AG09309 (cell line): ENCODE measurements at regions not wholly inside any gene's neighbourhood (a gene's known extent, or its start where the extent isn't known, plus 50 kb on each side); places are given as distances from the start of the nearest gene placed in this dataset.

Experiments used
- DNase-seq: peaks from one replicate; pipeline ENCODE4 v3.0.0-alpha.2; 2010; ENCODE audit warnings: low read depth
- H3K4me3 ChIP-seq: 2 replicates; pipeline ENCODE4 v1.5.1; 2011; ENCODE audit warnings: mild to moderate bottlenecking, low read depth, low read length, moderate library complexity; ENCODE audit not compliant: control insufficient read depth
- CTCF ChIP-seq: IDR thresholded peaks from 2 replicates; pipeline ENCODE4 v1.5.1; 2011; ENCODE audit warnings: mild to moderate bottlenecking, low read depth, low read length, inconsistent platforms; ENCODE audit not compliant: insufficient read depth, control insufficient read depth; ENCODE audit errors: missing control alignments

- no peak overlapping the region for H3K4me3 ChIP-seq
- TF ChIP-seq CTCF = no peak
- DNase-seq = no peak
Measured at GRCh38 chr21:15119486-15119885, 54.7 kb upstream of the NRIP1 start.

DNA sequence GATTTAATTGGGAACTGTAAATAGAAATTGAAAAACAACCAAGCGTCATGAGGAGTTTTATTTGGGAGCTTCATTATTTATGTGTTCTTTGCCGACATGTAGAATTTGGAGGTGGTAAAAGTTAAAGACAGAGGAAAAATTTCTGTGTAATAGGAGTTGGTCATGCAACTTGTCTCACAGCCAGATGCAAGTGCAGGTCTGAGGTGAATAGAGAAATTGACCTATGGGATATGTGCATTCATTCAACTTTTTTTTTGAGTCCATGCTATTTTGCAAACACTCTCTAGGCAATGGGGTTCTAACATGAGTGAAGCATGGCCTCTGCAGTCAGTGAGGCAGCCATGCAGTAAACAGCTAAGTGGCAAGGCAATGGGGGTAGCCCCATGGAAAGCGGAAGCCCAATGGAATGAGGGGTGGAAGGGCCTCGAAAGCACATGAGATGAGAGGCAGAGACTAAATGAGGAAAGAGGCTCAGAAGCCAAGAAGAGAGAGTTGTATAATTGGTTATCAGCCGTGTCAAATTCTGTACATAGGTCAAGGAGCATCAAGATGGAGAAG, 56.4 kb upstream of the NRIP1 start:
- DNase-seq = no peak
- no peak overlapping the region for H3K4me3 ChIP-seq
- no peak for TF ChIP-seq CTCF

- DNase-seq = no peak
- TF ChIP-seq CTCF = no peak
- H3K4me3 ChIP-seq = no peak overlapping the region
Measured at GRCh38 chr21:15121655-15122120, 56.9 kb upstream of the NRIP1 start.

DNA sequence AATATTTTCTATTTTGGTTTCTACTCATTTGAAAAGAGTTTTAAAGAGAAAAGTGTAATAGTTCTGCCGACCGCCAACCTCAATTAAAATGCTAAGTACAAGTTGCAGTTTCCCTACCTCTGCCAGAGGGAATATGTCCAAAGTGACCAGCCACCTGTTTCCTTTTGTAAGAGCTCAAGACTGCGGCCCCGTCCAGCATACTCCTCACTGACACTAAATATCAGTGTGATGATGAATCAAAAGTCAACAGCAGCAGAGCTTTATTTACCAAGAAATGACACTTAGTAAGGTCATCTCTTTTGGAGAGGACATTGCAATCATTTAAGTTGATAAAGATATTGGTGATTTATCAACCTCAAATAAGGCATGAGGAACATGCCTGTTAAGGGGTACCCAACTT, 57.4 kb upstream of the NRIP1 start:
- DNase-seq = no peak
- TF ChIP-seq CTCF = no peak
- H3K4me3 ChIP-seq = no peak overlapping the region

DNA sequence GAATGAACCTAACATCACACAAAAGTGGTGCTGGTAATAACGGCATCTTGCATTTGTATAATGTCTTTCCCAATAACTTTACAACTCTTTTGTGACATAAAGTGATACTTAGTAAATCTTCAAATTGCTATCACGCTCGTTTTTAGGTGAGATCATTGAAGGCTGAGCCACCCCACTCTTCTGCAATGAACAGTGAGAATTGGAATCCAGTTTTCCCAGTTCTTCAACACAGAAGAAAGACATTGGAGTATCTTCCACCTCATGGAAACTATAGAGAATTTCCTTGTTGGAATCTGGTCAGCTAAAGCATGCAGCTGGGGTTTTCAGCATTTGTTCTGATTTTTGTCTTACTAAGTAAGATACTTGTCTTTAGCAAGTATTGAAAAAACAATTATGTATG, 59.9 kb upstream of the NRIP1 start:
- no peak overlapping the region for H3K4me3 ChIP-seq
- no peak for DNase-seq
- no peak for TF ChIP-seq CTCF

- no peak for DNase-seq
- no peak for TF ChIP-seq CTCF
- no peak overlapping the region for H3K4me3 ChIP-seq
Measured at GRCh38 chr21:15126948-15127347, 62.1 kb upstream of the NRIP1 start.

GRCh38 chr21:15127437-15127836, 62.6 kb upstream of the NRIP1 start:
- no peak overlapping the region for H3K4me3 ChIP-seq
- no peak for TF ChIP-seq CTCF
- DNase-seq = no peak
